Osteoblast (primary cell): ENCODE measurements at regions not wholly inside any gene's neighbourhood (a gene's known extent, or its start where the extent isn't known, plus 50 kb on each side); places are given as distances from the start of the nearest gene placed in this dataset.

Experiments used
- DNase-seq: peaks from one replicate; pipeline ENCODE4 v3.0.0; 2011; ENCODE audit warnings: low spot score, mixed read lengths; ENCODE audit not compliant: insufficient read length; ENCODE audit errors: missing footprints
- H2AFZ ChIP-seq: 2 replicates; pipeline ENCODE4 v1.6.0; 2011; ENCODE audit warnings: mild to moderate bottlenecking, low read length
- H3K27ac ChIP-seq: 2 replicates; pipeline ENCODE4 v1.5.1; 2011; ENCODE audit warnings: mild to moderate bottlenecking, low read depth, low read length, moderate library complexity
- H3K27me3 ChIP-seq: 2 replicates; pipeline ENCODE4 v1.6.0; 2012; ENCODE audit warnings: mild to moderate bottlenecking, control low read depth, inconsistent platforms, low read length, moderate library complexity; ENCODE audit not compliant: insufficient read depth
- H3K36me3 ChIP-seq: 2 replicates; pipeline ENCODE4 v1.5.1; 2011; ENCODE audit warnings: mild to moderate bottlenecking, low read length, control low read depth, moderate library complexity; ENCODE audit not compliant: insufficient read depth
- H3K4me1 ChIP-seq: 2 replicates; pipeline ENCODE4 v1.5.1; 2011; ENCODE audit warnings: mild to moderate bottlenecking, low read length, control low read depth, moderate library complexity; ENCODE audit not compliant: insufficient read depth
- H3K4me2 ChIP-seq: 2 replicates; pipeline ENCODE4 v1.6.0; 2011; ENCODE audit warnings: mild to moderate bottlenecking, low read length; ENCODE audit not compliant: insufficient read depth
- H3K4me3 ChIP-seq: fragments of 200-600 bp; sonication (generic); 3 replicates; pipeline ENCODE4 v1.5.1; 2012; ENCODE audit warnings: mild to moderate bottlenecking, low read length, inconsistent platforms; ENCODE audit not compliant: insufficient read depth
- H3K79me2 ChIP-seq: 2 replicates; pipeline ENCODE4 v1.6.0; 2012; ENCODE audit warnings: mild to moderate bottlenecking, low read length, control low read depth, inconsistent platforms; ENCODE audit not compliant: insufficient read depth
- H3K9me3 ChIP-seq: 2 replicates; pipeline ENCODE4 v1.5.1; 2011; ENCODE audit warnings: low read depth, low read length, control low read depth
- H4K20me1 ChIP-seq: 2 replicates; pipeline ENCODE4 v1.6.0; 2012; ENCODE audit warnings: mild to moderate bottlenecking, low read length, control low read depth; ENCODE audit not compliant: insufficient read depth
- TF ChIP-seq, protein P1 (sequence below): IDR thresholded peaks from 2 replicates; pipeline ENCODE4 v1.5.1; 2011; ENCODE audit warnings: mild to moderate bottlenecking, low read depth, low read length, moderate library complexity; ENCODE audit errors: extremely low read depth

DNA sequence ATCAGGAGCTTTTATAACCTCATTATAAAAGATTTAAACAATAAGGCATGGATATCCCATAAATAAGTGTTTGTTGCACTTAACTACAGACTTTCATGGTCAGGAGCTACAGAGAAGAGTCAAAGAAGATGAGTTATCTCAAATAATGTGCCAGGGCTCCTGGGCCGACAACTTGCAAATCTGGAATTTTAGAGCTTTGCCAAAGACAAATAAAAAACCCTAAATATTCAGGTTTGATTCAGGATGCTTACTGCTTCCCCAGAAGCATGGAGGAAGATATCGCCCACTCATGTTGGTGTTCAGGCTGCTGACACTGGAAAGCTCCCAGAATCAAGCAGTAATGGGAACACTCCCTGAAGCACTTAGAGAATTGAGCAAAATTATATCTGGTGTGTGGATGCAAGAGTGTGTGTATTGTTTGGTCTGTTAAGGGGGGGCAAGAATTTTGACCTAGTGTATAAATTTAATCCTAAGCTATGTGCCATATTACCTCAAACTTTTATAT, 176.9 kb upstream of the ESRRG start:
- Histone ChIP-seq H3K27me3 (no peaks in the 10 kb centered on the region), H3K4me1 (no peaks in the 10 kb centered on the region), H3K36me3 (no peaks in the 10 kb centered on the region), H2AFZ (no peak overlapping the region), H3K4me3 (no peak overlapping the region), H3K4me2 (no peak overlapping the region), H3K79me2 (no peaks in the 10 kb centered on the region), H4K20me1 (no peaks in the 10 kb centered on the region), H3K9me3 (peaks cover 2% of the 10 kb centered on the region), H3K27ac (no peak overlapping the region)
- no peak for DNase-seq
- TF ChIP-seq, protein P1, sequence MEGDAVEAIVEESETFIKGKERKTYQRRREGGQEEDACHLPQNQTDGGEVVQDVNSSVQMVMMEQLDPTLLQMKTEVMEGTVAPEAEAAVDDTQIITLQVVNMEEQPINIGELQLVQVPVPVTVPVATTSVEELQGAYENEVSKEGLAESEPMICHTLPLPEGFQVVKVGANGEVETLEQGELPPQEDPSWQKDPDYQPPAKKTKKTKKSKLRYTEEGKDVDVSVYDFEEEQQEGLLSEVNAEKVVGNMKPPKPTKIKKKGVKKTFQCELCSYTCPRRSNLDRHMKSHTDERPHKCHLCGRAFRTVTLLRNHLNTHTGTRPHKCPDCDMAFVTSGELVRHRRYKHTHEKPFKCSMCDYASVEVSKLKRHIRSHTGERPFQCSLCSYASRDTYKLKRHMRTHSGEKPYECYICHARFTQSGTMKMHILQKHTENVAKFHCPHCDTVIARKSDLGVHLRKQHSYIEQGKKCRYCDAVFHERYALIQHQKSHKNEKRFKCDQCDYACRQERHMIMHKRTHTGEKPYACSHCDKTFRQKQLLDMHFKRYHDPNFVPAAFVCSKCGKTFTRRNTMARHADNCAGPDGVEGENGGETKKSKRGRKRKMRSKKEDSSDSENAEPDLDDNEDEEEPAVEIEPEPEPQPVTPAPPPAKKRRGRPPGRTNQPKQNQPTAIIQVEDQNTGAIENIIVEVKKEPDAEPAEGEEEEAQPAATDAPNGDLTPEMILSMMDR = no peak

DNA sequence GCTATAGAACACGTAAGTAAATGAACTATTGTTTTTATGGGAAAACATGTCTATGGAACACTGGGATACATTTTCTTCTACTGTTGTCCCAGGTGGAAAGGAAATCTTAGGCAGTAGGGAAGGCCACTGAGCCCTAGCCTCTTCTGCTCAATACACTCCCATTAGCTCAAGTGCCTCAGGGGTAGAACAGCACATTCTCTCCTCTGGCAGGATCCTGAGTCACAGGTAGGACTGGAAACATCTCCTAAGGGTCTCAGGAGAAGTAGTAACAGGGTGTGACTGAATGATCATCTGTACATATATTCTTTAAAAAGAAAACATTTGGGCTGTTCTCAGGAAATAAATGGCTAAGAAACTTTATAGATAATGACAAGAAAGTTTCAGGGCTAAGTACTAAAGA, 175.6 kb upstream of the ESRRG start:
- H3K27ac ChIP-seq = no peak overlapping the region
- peaks cover 2% of the 10 kb centered on the region for H3K9me3 ChIP-seq
- no peaks in the 10 kb centered on the region for H3K27me3 ChIP-seq

DNA sequence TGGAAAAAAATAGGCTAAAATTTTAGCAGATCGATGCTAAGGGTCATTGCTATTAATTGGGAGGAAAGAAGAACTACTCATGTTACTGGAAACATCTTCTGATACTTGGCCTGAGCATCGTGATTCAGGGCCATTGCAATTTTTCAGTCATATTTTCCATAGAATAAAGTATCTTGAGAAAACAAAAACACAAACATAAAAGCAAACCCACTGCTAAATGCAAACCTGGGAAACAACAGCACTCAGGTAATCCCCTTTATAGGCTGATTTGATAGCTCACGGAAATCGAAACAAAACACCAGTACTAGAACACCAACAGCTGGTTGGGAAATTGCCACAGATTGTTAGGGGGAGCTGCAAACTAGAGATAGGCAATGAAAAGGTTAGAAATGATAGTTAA, 172.9 kb upstream of the ESRRG start:
- H3K4me1 ChIP-seq = no peaks in the 10 kb centered on the region
- no peak overlapping the region for H3K27ac ChIP-seq
- H3K79me2 ChIP-seq = no peaks in the 10 kb centered on the region
- TF ChIP-seq, protein P1 = no peak
- no peaks in the 10 kb centered on the region for H3K27me3 ChIP-seq
- H3K36me3 ChIP-seq = no peaks in the 10 kb centered on the region
- no peak overlapping the region for H3K4me3 ChIP-seq
- DNase-seq = no peak
- H3K4me2 ChIP-seq = no peak overlapping the region
- H2AFZ ChIP-seq = no peak overlapping the region
- peaks cover 2% of the 10 kb centered on the region for H3K9me3 ChIP-seq
- no peaks in the 10 kb centered on the region for H4K20me1 ChIP-seq

More for the DNA sequence above, 175.6 kb upstream of the ESRRG start:
- DNase-seq = no peak
- Histone ChIP-seq H4K20me1 (no peaks in the 10 kb centered on the region), H2AFZ (no peak overlapping the region), H3K4me2 (no peak overlapping the region), H3K4me1 (no peaks in the 10 kb centered on the region), H3K4me3 (no peak overlapping the region), H3K36me3 (no peaks in the 10 kb centered on the region), H3K79me2 (no peaks in the 10 kb centered on the region)
- TF ChIP-seq, protein P1 = no peak

DNA sequence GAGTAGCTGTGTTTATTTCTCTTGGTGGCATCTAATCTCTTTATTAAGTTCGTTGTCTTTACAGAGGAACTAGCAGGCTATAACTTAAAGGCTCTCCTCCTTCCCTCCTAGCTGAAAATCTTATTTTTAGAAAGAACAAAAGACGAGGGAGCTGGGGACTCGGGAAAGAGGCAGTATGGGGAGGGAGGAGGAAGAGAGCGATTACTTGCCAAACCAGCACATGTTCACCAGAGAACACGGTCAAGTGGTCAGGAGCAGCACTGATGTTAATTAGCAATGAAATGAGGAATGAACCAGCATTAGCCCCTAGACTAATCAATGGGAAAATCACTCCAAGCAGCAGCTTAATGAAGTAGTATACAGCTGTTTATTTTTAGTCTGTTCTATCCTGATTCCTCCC, 171.3 kb upstream of the ESRRG start:
- H3K27ac ChIP-seq = no peak overlapping the region
- no peaks in the 10 kb centered on the region for H3K27me3 ChIP-seq
- no peaks in the 10 kb centered on the region for H3K4me1 ChIP-seq
- H3K4me2 ChIP-seq = no peak overlapping the region
- H3K79me2 ChIP-seq = no peaks in the 10 kb centered on the region
- H2AFZ ChIP-seq = no peak overlapping the region
- TF ChIP-seq, protein P1 = no peak
- no peaks in the 10 kb centered on the region for H3K36me3 ChIP-seq
- DNase-seq = no peak
- H4K20me1 ChIP-seq = no peaks in the 10 kb centered on the region
- H3K9me3 ChIP-seq = no peaks in the 10 kb centered on the region
- no peak overlapping the region for H3K4me3 ChIP-seq
